HepG2 (cell line): ENCODE measurements at regions not wholly inside any gene's neighbourhood (a gene's known extent, or its start where the extent isn't known, plus 50 kb on each side); places are given as distances from the start of the nearest gene placed in this dataset.

Experiments used
- ATAC-seq: fragments of 200-7000 bp; cut with Tn5 transposase; 3 replicates; pipeline ENCODE4 v1.9.1; 2020; ENCODE audit warnings: mild to moderate bottlenecking, moderate library complexity
- BruUV-seq: library from RNA; stranded (reverse); fragments of 400-500 nt; replicated peaks from 2 replicates; lab custom pipeline; 2021; lab: Mats Ljungman, UMichigan
- CTCF ChIA-PET: fragments of 300-600 bp; formaldehyde crosslinking; extraction: SDS; loops from one replicate; lab custom pipeline; 2021; ENCODE audit warnings: low total read pairs, inconsistent platforms, low intra/inter-chr PET ratio; lab: Yijun Ruan, JAX
- POLR2A ChIA-PET: fragments of 350-600 bp; sonication (Branson Sonifier 250); formaldehyde crosslinking; loops from one replicate; lab custom pipeline; 2020; ENCODE audit warnings: antibody characterized with exemption, inconsistent platforms; lab: Yijun Ruan, JAX
- DNase-seq: peaks from one replicate; pipeline ENCODE4 v3.0.0-alpha.2; 2015; ENCODE audit warnings: low spot score
- FAIRE-seq: peaks from 3 replicates; lab custom pipeline; 2011; peaks lifted over from hg19 to GRCh38; lab: Jason Lieb, UNC
- H2AFZ ChIP-seq: one replicate; pipeline ENCODE4 v1.6.1; 2011; ENCODE audit warnings: low read length, inconsistent platforms
- H3K27ac ChIP-seq: fragments of 300-600 bp; 3 replicates; pipeline ENCODE4 v1.8.0; 2011; ENCODE audit warnings: mixed run types, mild to moderate bottlenecking, mixed read lengths, low read length, inconsistent platforms; ENCODE audit not compliant: insufficient read depth; ENCODE audit errors: extremely low read length
- H3K27me3 ChIP-seq, 2 experiments: fragments of 200-600 bp in 1 of 2; 2 replicates in 1 of 2; 3 replicates in 1 of 2; pipeline versions ENCODE4 v1.6.0 to v1.8.0; 2011; ENCODE audit warnings: low read length in 2 of 2, mild to moderate bottlenecking in 2 of 2, moderate library complexity in 2 of 2, inconsistent platforms in 1 of 2; ENCODE audit not compliant: insufficient read depth in 2 of 2, control insufficient read depth in 1 of 2
- H3K36me3 ChIP-seq, 2 experiments: fragments of 200-600 bp in 1 of 2; replicated peaks in 1 of 2; 2 replicates in 1 of 2; 3 replicates in 1 of 2; pipeline versions ENCODE4 v1.5.1 to v1.8.0; 2011; ENCODE audit warnings: low read length in 2 of 2, inconsistent platforms in 1 of 2; ENCODE audit not compliant: insufficient read depth in 2 of 2, control insufficient read depth in 1 of 2
- H3K4me1 ChIP-seq: 2 replicates; pipeline ENCODE4 v1.5.1; 2012; ENCODE audit warnings: low read length, inconsistent platforms; ENCODE audit not compliant: insufficient read depth
- H3K4me2 ChIP-seq: 2 replicates; pipeline ENCODE4 v1.6.0; 2011; ENCODE audit warnings: low read depth, low read length, inconsistent platforms
- H3K4me3 ChIP-seq, 3 experiments: fragments of 200-600 bp in 1 of 3; sonication (generic), shearing (Covaris generic) in 1 of 3; replicated peaks in 1 of 3; 2 replicates each; pipeline ENCODE4 v1.5.1; 2011 to 2016; ENCODE audit warnings: low read length in 3 of 3, inconsistent platforms in 2 of 3, low read depth in 2 of 3, mild to moderate bottlenecking in 2 of 3, control low read depth in 1 of 3, mixed read lengths in 1 of 3; ENCODE audit not compliant: insufficient read depth in 1 of 3
- H3K79me2 ChIP-seq: one replicate; pipeline ENCODE4 v1.6.1; 2011; ENCODE audit warnings: low read length, inconsistent platforms; ENCODE audit not compliant: insufficient read depth
- H3K9ac ChIP-seq: 2 replicates; pipeline ENCODE4 v1.6.0; 2011; ENCODE audit warnings: mild to moderate bottlenecking, low read depth, low read length, inconsistent platforms; ENCODE audit not compliant: insufficient read depth
- H3K9me3 ChIP-seq: 2 replicates; pipeline ENCODE4 v1.5.1; 2012; ENCODE audit warnings: mild to moderate bottlenecking, low read length
- H4K20me1 ChIP-seq: 2 replicates; pipeline ENCODE4 v1.6.0; 2011; ENCODE audit warnings: inconsistent platforms, mild to moderate bottlenecking, low read length, moderate library complexity; ENCODE audit not compliant: insufficient read depth
- HCFC1 ChIP-seq: fragments of 150-350 bp; IDR thresholded peaks from 2 replicates; pipeline ENCODE4 v1.6.1; 2014; ENCODE audit warnings: low read depth, low read length
- NFKB2 ChIP-seq: sonication (generic); formaldehyde crosslinking; IDR thresholded peaks from 2 replicates; pipeline ENCODE4 v1.4.0; 2020; ENCODE audit warnings: missing genetic modification reagents, borderline replicate concordance
- ZEB1 ChIP-seq: IDR thresholded peaks from 2 replicates; pipeline ENCODE4 v1.6.1; 2012; ENCODE audit warnings: mild to moderate bottlenecking, low read depth, inconsistent platforms; ENCODE audit not compliant: insufficient replicate concordance
- ZNF251 ChIP-seq: sonication (generic); formaldehyde crosslinking; IDR thresholded peaks from 2 replicates; pipeline ENCODE4 v1.9.0; 2021; ENCODE audit warnings: mild to moderate bottlenecking, missing genetic modification reagents
- ZNF546 ChIP-seq: sonication (generic); formaldehyde crosslinking; conservative IDR thresholded peaks from 2 replicates; pipeline ENCODE4 v1.8.1; 2023; ENCODE audit warnings: mild to moderate bottlenecking, missing genetic modification reagents
- ZNF674 ChIP-seq: sonication (generic); formaldehyde crosslinking; IDR thresholded peaks from 2 replicates; pipeline ENCODE4 v1.5.0; 2020; ENCODE audit warnings: low read depth, mild to moderate bottlenecking, missing genetic modification reagents
- ZNF784 ChIP-seq: sonication (generic); formaldehyde crosslinking; IDR thresholded peaks from 2 replicates; pipeline ENCODE4 v1.5.1; 2020; ENCODE audit warnings: missing genetic modification reagents, mild to moderate bottlenecking, borderline replicate concordance
- WGBS: methylation state at CpG from one replicate; pipeline ENCODE4 v1.1.6; 2017; ENCODE audit warnings: low lambda C conversion rate; 5-methylcytosine and 5-hydroxymethylcytosine counted together
- in situ Hi-C: cut with HindIII; loops from 2 replicates; pipeline ENCODE4 v1.10.0; 2017; ENCODE audit warnings: low pct_unique_long_range_greater_than_20kb; ENCODE audit not compliant: extremely low pct_ligation_motif_present
- intact Hi-C: fragments of 100-400 bp; cut with micrococcal nuclease; formaldehyde crosslinking; loops from one replicate; pipeline ENCODE4 v1.10.0; 2022; ENCODE audit not compliant: unreplicated experiment
- TF ChIP-seq, protein P1 (sequence below): sonication (generic); formaldehyde crosslinking; IDR thresholded peaks from 2 replicates; pipeline ENCODE4 v1.4.0; 2020; ENCODE audit warnings: missing genetic modification reagents, borderline replicate concordance
- TF ChIP-seq, protein P2 (sequence below), 2 experiments: sonication (generic) in 1 of 2; formaldehyde crosslinking in 1 of 2; IDR thresholded peaks; 2 replicates each; pipeline versions ENCODE4 v1.5.1 to v1.6.1; 2011 to 2020; ENCODE audit warnings: borderline replicate concordance in 1 of 2, low read depth in 1 of 2, low read length in 1 of 2, mild to moderate bottlenecking in 1 of 2, missing genetic modification reagents in 1 of 2, moderate library complexity in 1 of 2
- TF ChIP-seq, protein P3 (sequence below): sonication (generic); formaldehyde crosslinking; IDR thresholded peaks from 2 replicates; pipeline ENCODE4 v1.4.0; 2020; ENCODE audit warnings: missing genetic modification reagents

DNA sequence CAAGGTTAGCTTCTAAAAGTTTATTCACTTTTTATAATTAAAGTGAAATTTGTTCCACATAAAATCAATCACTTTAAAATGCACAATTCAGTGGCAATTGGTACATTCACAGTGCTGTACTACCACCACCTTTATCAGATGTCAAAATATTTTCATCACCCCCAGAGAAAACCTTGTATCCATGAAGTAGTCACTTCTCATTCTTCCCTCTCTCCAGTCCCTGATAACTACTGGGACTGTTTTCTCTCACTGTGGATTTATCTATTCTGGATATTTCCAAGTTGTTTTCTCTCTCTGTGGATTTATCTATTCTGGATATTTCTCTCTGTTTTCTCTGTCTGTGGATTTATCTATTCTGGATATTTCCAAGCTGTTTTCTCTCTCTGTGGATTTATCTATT is 435.4 kb upstream of the CNTNAP2 start (continued):
- TF ChIP-seq ZNF784 (CRISPR knock-in tag): no peak
- TF ChIP-seq ZNF674 (CRISPR knock-in tag): no peak
- TF ChIP-seq, protein P1, sequence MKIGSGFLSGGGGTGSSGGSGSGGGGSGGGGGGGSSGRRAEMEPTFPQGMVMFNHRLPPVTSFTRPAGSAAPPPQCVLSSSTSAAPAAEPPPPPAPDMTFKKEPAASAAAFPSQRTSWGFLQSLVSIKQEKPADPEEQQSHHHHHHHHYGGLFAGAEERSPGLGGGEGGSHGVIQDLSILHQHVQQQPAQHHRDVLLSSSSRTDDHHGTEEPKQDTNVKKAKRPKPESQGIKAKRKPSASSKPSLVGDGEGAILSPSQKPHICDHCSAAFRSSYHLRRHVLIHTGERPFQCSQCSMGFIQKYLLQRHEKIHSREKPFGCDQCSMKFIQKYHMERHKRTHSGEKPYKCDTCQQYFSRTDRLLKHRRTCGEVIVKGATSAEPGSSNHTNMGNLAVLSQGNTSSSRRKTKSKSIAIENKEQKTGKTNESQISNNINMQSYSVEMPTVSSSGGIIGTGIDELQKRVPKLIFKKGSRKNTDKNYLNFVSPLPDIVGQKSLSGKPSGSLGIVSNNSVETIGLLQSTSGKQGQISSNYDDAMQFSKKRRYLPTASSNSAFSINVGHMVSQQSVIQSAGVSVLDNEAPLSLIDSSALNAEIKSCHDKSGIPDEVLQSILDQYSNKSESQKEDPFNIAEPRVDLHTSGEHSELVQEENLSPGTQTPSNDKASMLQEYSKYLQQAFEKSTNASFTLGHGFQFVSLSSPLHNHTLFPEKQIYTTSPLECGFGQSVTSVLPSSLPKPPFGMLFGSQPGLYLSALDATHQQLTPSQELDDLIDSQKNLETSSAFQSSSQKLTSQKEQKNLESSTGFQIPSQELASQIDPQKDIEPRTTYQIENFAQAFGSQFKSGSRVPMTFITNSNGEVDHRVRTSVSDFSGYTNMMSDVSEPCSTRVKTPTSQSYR (CRISPR knock-in tag): no peak
- TF ChIP-seq NFKB2: no peak
- TF ChIP-seq ZEB1: no peak
- TF ChIP-seq ZNF251 (CRISPR knock-in tag): no peak

GRCh38 chr7:145665499-145666258 is 450.9 kb upstream of the CNTNAP2 start:
- 66% methylated on average over 3 of the region's 3 CpGs for WGBS
- H3K9ac ChIP-seq: no peak overlapping the region
- H3K79me2 ChIP-seq: no peaks in the 10 kb centered on the region
- H3K9me3 ChIP-seq: peaks cover 73% of the 10 kb centered on the region
- CTCF ChIA-PET: no interaction called here
- in situ Hi-C loops: no loop called here
- DNase-seq: no peak
- no peaks in the 10 kb centered on the region for H3K36me3 ChIP-seq
- BruUV-seq: no TSS peak
- TF ChIP-seq HCFC1: no peak
- TF ChIP-seq, protein P2, sequence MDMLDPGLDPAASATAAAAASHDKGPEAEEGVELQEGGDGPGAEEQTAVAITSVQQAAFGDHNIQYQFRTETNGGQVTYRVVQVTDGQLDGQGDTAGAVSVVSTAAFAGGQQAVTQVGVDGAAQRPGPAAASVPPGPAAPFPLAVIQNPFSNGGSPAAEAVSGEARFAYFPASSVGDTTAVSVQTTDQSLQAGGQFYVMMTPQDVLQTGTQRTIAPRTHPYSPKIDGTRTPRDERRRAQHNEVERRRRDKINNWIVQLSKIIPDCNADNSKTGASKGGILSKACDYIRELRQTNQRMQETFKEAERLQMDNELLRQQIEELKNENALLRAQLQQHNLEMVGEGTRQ (IDR thresholded peaks at IDR 0.05; ENCODE audit: low read depth, low read length): no peak
- TF ChIP-seq, protein P2 (CRISPR knock-in tag; IDR thresholded peaks at IDR 0.05; ENCODE audit: borderline replicate concordance): no peak
- TF ChIP-seq, protein P3, sequence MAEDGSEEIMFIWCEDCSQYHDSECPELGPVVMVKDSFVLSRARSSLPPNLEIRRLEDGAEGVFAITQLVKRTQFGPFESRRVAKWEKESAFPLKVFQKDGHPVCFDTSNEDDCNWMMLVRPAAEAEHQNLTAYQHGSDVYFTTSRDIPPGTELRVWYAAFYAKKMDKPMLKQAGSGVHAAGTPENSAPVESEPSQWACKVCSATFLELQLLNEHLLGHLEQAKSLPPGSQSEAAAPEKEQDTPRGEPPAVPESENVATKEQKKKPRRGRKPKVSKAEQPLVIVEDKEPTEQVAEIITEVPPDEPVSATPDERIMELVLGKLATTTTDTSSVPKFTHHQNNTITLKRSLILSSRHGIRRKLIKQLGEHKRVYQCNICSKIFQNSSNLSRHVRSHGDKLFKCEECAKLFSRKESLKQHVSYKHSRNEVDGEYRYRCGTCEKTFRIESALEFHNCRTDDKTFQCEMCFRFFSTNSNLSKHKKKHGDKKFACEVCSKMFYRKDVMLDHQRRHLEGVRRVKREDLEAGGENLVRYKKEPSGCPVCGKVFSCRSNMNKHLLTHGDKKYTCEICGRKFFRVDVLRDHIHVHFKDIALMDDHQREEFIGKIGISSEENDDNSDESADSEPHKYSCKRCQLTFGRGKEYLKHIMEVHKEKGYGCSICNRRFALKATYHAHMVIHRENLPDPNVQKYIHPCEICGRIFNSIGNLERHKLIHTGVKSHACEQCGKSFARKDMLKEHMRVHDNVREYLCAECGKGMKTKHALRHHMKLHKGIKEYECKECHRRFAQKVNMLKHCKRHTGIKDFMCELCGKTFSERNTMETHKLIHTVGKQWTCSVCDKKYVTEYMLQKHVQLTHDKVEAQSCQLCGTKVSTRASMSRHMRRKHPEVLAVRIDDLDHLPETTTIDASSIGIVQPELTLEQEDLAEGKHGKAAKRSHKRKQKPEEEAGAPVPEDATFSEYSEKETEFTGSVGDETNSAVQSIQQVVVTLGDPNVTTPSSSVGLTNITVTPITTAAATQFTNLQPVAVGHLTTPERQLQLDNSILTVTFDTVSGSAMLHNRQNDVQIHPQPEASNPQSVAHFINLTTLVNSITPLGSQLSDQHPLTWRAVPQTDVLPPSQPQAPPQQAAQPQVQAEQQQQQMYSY (CRISPR knock-in tag): no peak
- no peak for TF ChIP-seq ZNF546 (CRISPR knock-in tag)
- TF ChIP-seq, all 625 proteins: peak for 0
- Histone ChIP-seq H3K4me1 (no peaks in the 10 kb centered on the region), H2AFZ (no peak overlapping the region), H3K27ac (no peak overlapping the region), H3K27me3 (no peaks in the 10 kb centered on the region), H3K4me2 (no peak overlapping the region), H4K20me1 (no peaks in the 10 kb centered on the region), H3K4me3 (no peak overlapping the region)
- intact Hi-C loops: no loop called here
- FAIRE-seq: no peak
- ATAC-seq: no peak
- POLR2A ChIA-PET: no interaction called here
